Progenitor cell of endocrine pancreas (in vitro differentiated cells): ENCODE measurements at regions not wholly inside any gene's neighbourhood (a gene's known extent, or its start where the extent isn't known, plus 50 kb on each side); places are given as distances from the start of the nearest gene placed in this dataset.

ENCODE experiments used
- DNase-seq: peaks from one replicate; pipeline ENCODE4 v3.0.0; 2021; ENCODE audit warnings: low spot score; ENCODE audit not compliant: unreplicated experiment
- H3K27ac Mint-ChIP-seq: 2 replicates; pipeline ENCODE4 v1.8.0; 2021; ENCODE audit warnings: mild to moderate bottlenecking, moderate library complexity, mixed read lengths
- H3K27me3 Mint-ChIP-seq: 2 replicates; pipeline ENCODE4 v1.8.0; 2021; ENCODE audit warnings: mixed read lengths
- H3K36me3 Mint-ChIP-seq: 2 replicates; pipeline ENCODE4 v1.8.0; 2022; ENCODE audit warnings: mixed read lengths; ENCODE audit not compliant: insufficient read depth
- H3K4me1 Mint-ChIP-seq: 2 replicates; pipeline ENCODE4 v1.8.0; 2021; ENCODE audit warnings: low read depth, mixed read lengths
- H3K4me3 Mint-ChIP-seq: 2 replicates; pipeline ENCODE4 v1.8.0; 2021; ENCODE audit warnings: low read depth, mild to moderate bottlenecking, moderate library complexity, mixed read lengths
- H3K9me3 Mint-ChIP-seq: 2 replicates; pipeline ENCODE4 v1.8.0; 2021; ENCODE audit warnings: low read depth, mixed read lengths
- CTCF ChIP-seq: fragments of 200-600 bp; sonication (generic); IDR thresholded peaks from one replicate; pipeline ENCODE4 v1.5.0; 2021; ENCODE audit warnings: antibody characterized with exemption, mild to moderate bottlenecking; ENCODE audit not compliant: unreplicated experiment

- H3K36me3 Mint-ChIP-seq, result no peaks in the 10 kb centered on the region
- H3K4me1 Mint-ChIP-seq, result peaks cover 14% of the 10 kb centered on the region
- peaks cover 6% of the 10 kb centered on the region for H3K27me3 Mint-ChIP-seq
- no peaks in the 10 kb centered on the region for H3K9me3 Mint-ChIP-seq
- no peak for DNase-seq
- H3K27ac Mint-ChIP-seq, result no peak overlapping the region
- no peak for TF ChIP-seq CTCF
- H3K4me3 Mint-ChIP-seq, result no peak overlapping the region
Observed at GRCh38 chr2:222040333-222040732, 258.5 kb downstream of the PAX3 start.

GRCh38 chr2:222039821-222040220, 259.0 kb downstream of the PAX3 start:
- Mint-ChIP-seq H3K27ac (no peak overlapping the region), H3K4me3 (no peak overlapping the region), H3K27me3 (peaks cover 4% of the 10 kb centered on the region), H3K36me3 (no peaks in the 10 kb centered on the region), H3K4me1 (peaks cover 14% of the 10 kb centered on the region), H3K9me3 (no peaks in the 10 kb centered on the region)
- TF ChIP-seq CTCF, result no peak
- no peak for DNase-seq

- peak; percentile 56 for TF ChIP-seq CTCF
Observed at GRCh38 chr2:222038067-222038802, 260.6 kb downstream of the PAX3 start.

GRCh38 chr2:222037211-222037610, 261.6 kb downstream of the PAX3 start:
- no peak for TF ChIP-seq CTCF
- no peak overlapping the region for H3K4me3 Mint-ChIP-seq
- no peaks in the 10 kb centered on the region for H3K36me3 Mint-ChIP-seq
- no peak overlapping the region for H3K27ac Mint-ChIP-seq
- DNase-seq, result no peak
- peaks cover 10% of the 10 kb centered on the region for H3K27me3 Mint-ChIP-seq
- H3K9me3 Mint-ChIP-seq, result no peaks in the 10 kb centered on the region
- H3K4me1 Mint-ChIP-seq, result peaks cover 5% of the 10 kb centered on the region

More at GRCh38 chr2:222038067-222038802, 260.6 kb downstream of the PAX3 start:
- Mint-ChIP-seq H3K9me3 (no peaks in the 10 kb centered on the region), H3K4me3 (no peak overlapping the region), H3K27me3 (peaks cover under 1% of the 10 kb centered on the region), H3K27ac (no peak overlapping the region), H3K36me3 (no peaks in the 10 kb centered on the region), H3K4me1 (peaks cover 14% of the 10 kb centered on the region)
- DNase-seq, result no peak

- DNase-seq, result no peak
- no peak for TF ChIP-seq CTCF
- Mint-ChIP-seq H3K36me3 (no peaks in the 10 kb centered on the region), H3K4me1 (no peaks in the 10 kb centered on the region), H3K4me3 (no peak overlapping the region), H3K27me3 (peaks cover 14% of the 10 kb centered on the region), H3K9me3 (peaks cover 3% of the 10 kb centered on the region), H3K27ac (no peak overlapping the region)
Observed at GRCh38 chr2:222034058-222034457, 264.7 kb downstream of the PAX3 start.
